ENCODE measurements at regions not wholly inside any gene's neighbourhood (a gene's known extent, or its start where the extent isn't known, plus 50 kb on each side); places are given as distances from the start of the nearest gene placed in this dataset.

GRCh38 chr7:50866343-50867033 is 83.8 kb upstream of the GRB10 start:
- no peaks in the 10 kb centered on the region for H3K36me3 ChIP-seq (ENCODE audit: control insufficient read depth, insufficient read depth, low read length)
- 72 to 77% methylated on average over 8 to 9 of the region's 11 CpGs for WGBS, 2 experiments (ENCODE audit: insufficient coverage in 2 of 2)
- H3K4me1 ChIP-seq (ENCODE audit: control insufficient read depth, insufficient read depth, low read length, poor library complexity, severe bottlenecking): peaks cover 10% of the 10 kb centered on the region
- H3K4me3 ChIP-seq (ENCODE audit: extremely low read depth, insufficient read depth, low read length, poor library complexity, severe bottlenecking): no peak overlapping the region
- no peaks in the 10 kb centered on the region for H3K9me3 ChIP-seq (ENCODE audit: control insufficient read depth, low read length)
- no peak overlapping the region for H3K27ac ChIP-seq (ENCODE audit: low read depth, low read length, severe bottlenecking)

GRCh38 chr7:50865450-50865849 is 82.8 kb upstream of the GRB10 start:
- WGBS, 2 experiments (ENCODE audit: insufficient coverage in 2 of 2): 79 to 88% methylated on average over 1 to 2 of the region's 5 CpGs

GRCh38 chr7:50864694-50865093 is 82.0 kb upstream of the GRB10 start:
- Histone ChIP-seq H3K9me3 (ENCODE audit: control insufficient read depth, low read length) (no peaks in the 10 kb centered on the region), H3K4me3 (ENCODE audit: extremely low read depth, insufficient read depth, low read length, poor library complexity, severe bottlenecking) (no peak overlapping the region), H3K36me3 (ENCODE audit: control insufficient read depth, insufficient read depth, low read length) (no peaks in the 10 kb centered on the region), H3K27ac (ENCODE audit: low read depth, low read length, severe bottlenecking) (no peak overlapping the region), H3K4me1 (ENCODE audit: control insufficient read depth, insufficient read depth, low read length, poor library complexity, severe bottlenecking) (peaks cover 2% of the 10 kb centered on the region)
- 42 to 100% methylated on average over 2 of the region's 4 CpGs for WGBS, 2 experiments (ENCODE audit: insufficient coverage in 2 of 2)

More at GRCh38 chr7:50865450-50865849, 82.8 kb upstream of the GRB10 start:
- Histone ChIP-seq H3K4me3 (ENCODE audit: extremely low read depth, insufficient read depth, low read length, poor library complexity, severe bottlenecking) (no peak overlapping the region), H3K27ac (ENCODE audit: low read depth, low read length, severe bottlenecking) (no peak overlapping the region), H3K36me3 (ENCODE audit: control insufficient read depth, insufficient read depth, low read length) (no peaks in the 10 kb centered on the region), H3K4me1 (ENCODE audit: control insufficient read depth, insufficient read depth, low read length, poor library complexity, severe bottlenecking) (peaks cover 7% of the 10 kb centered on the region), H3K9me3 (ENCODE audit: control insufficient read depth, low read length) (no peaks in the 10 kb centered on the region)

DNA sequence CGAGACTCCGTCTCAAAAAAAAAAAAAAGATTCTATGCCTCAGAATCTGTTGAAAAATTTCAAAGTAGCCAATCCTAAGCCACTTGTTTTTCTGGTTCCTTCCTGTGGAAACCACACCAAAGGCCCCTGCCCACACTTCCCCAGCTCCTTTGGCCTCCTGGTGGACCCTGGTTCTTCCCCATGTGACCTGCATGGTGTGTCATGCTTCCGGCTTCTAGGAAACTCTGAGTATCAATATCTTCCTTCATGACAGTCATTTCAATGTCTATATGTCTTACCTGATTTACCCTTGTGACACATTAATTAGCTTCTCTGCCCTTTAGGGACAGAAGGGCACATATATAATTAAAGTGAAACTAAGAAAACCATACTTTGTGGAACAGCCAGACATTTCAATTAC is 80.4 kb upstream of the GRB10 start:
- WGBS, 2 experiments (ENCODE audit: insufficient coverage in 2 of 2): 60 to 69% methylated on average over 1 to 3 of the region's 3 CpGs
- Histone ChIP-seq H3K4me3 (ENCODE audit: extremely low read depth, insufficient read depth, low read length, poor library complexity, severe bottlenecking) (no peak overlapping the region), H3K36me3 (ENCODE audit: control insufficient read depth, insufficient read depth, low read length) (no peaks in the 10 kb centered on the region), H3K27ac (ENCODE audit: low read depth, low read length, severe bottlenecking) (no peak overlapping the region), H3K9me3 (ENCODE audit: control insufficient read depth, low read length) (no peaks in the 10 kb centered on the region), H3K4me1 (ENCODE audit: control insufficient read depth, insufficient read depth, low read length, poor library complexity, severe bottlenecking) (no peaks in the 10 kb centered on the region)

GRCh38 chr7:50862302-50862701 is 79.6 kb upstream of the GRB10 start:
- Histone ChIP-seq H3K4me3 (ENCODE audit: extremely low read depth, insufficient read depth, low read length, poor library complexity, severe bottlenecking) (no peak overlapping the region), H3K9me3 (ENCODE audit: control insufficient read depth, low read length) (no peaks in the 10 kb centered on the region), H3K27ac (ENCODE audit: low read depth, low read length, severe bottlenecking) (no peak overlapping the region), H3K36me3 (ENCODE audit: control insufficient read depth, insufficient read depth, low read length) (no peaks in the 10 kb centered on the region), H3K4me1 (ENCODE audit: control insufficient read depth, insufficient read depth, low read length, poor library complexity, severe bottlenecking) (no peaks in the 10 kb centered on the region)
- WGBS, 2 experiments (ENCODE audit: insufficient coverage in 2 of 2): no CpG with 5 or more reads among the region's 1 CpG

DNA sequence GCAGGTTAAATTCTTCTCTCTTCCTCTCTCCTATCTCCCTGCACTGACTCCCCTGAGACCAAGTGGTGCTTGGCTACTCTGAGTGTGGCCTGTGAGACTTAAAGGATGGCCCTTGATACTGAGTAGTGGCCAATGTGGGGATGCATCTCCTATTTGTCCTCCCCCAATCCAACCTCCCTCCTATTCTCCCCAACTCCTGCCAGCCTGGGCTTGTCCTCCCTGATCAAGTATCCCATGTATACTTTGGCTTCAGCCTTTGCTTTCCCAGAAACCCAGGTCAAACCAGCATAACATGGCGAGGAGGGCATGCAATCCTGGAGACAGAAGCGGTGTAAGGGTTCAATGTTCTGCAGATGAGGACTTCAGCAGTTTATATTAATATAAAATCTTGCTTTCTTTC is 77.9 kb upstream of the GRB10 start:
- H3K27ac ChIP-seq (ENCODE audit: low read depth, low read length, severe bottlenecking): no peak overlapping the region
- WGBS, 2 experiments (ENCODE audit: insufficient coverage in 2 of 2): no CpG with 5 or more reads among the region's 2 CpGs
- H3K4me3 ChIP-seq (ENCODE audit: extremely low read depth, insufficient read depth, low read length, poor library complexity, severe bottlenecking): no peak overlapping the region
- H3K9me3 ChIP-seq (ENCODE audit: control insufficient read depth, low read length): no peaks in the 10 kb centered on the region
- H3K4me1 ChIP-seq (ENCODE audit: control insufficient read depth, insufficient read depth, low read length, poor library complexity, severe bottlenecking): no peaks in the 10 kb centered on the region
- no peaks in the 10 kb centered on the region for H3K36me3 ChIP-seq (ENCODE audit: control insufficient read depth, insufficient read depth, low read length)

DNA sequence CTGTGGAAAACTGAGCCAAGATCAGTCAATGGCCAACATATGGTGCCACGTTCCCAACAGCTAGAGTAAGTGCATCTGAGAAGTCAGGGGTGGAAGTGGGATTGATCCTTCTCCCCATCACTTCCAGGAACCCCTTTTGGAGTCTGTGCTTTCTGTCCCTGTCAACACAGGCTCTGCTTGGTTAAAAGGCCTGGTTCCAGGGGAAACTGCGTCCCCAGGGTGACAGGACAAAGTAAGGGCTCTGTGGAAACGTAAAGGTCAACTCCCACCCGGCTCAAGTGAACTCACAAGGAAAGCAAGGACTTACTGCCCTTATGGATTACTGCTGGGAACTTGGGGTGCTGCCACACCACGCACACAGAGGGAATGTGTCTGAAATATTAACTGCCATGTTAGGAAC is 77.5 kb upstream of the GRB10 start:
- no peaks in the 10 kb centered on the region for H3K4me1 ChIP-seq (ENCODE audit: control insufficient read depth, insufficient read depth, low read length, poor library complexity, severe bottlenecking)
- 85 to 95% methylated on average over 4 of the region's 5 CpGs for WGBS, 2 experiments (ENCODE audit: insufficient coverage in 2 of 2)
- H3K27ac ChIP-seq (ENCODE audit: low read depth, low read length, severe bottlenecking): no peak overlapping the region
- no peak overlapping the region for H3K4me3 ChIP-seq (ENCODE audit: extremely low read depth, insufficient read depth, low read length, poor library complexity, severe bottlenecking)
- H3K9me3 ChIP-seq (ENCODE audit: control insufficient read depth, low read length): no peaks in the 10 kb centered on the region
- no peaks in the 10 kb centered on the region for H3K36me3 ChIP-seq (ENCODE audit: control insufficient read depth, insufficient read depth, low read length)

DNA sequence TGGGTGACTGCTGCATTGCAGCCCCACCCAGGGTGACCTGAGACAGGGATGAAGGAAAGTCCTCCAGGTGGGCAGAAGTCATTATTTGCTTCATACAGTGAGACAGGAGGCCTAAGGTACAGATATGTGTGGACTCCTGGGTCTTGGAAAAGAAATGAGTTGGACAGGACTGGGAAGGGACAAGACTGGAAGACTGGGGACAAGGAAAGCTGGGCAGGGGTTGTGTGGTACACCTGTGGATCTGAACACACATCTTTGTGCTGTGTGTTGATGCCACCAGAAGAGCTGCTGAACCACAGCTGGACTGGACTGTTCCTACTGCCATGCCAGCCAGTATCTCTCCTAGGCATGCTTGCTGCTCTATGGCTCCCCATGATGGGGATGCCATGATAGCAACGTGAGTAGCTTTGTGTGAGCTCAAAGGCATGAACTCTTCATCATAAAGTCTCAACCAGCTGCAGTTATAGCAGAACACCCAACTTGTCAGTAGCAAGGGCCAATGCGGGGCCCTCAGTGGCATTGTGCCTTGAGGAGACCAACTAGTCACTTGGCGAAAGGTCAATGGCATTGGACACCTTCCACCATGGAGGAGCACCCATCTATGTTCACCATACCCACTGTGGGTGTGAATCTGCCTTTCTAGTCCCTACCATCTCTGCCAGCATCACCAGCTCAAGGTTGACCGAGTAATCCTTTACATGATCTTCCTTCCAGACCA is 76.0 kb upstream of the GRB10 start:
- Histone ChIP-seq H3K36me3 (ENCODE audit: control insufficient read depth, insufficient read depth, low read length) (no peaks in the 10 kb centered on the region), H3K27ac (ENCODE audit: low read depth, low read length, severe bottlenecking) (no peak overlapping the region), H3K4me1 (ENCODE audit: control insufficient read depth, insufficient read depth, low read length, poor library complexity, severe bottlenecking) (no peaks in the 10 kb centered on the region), H3K4me3 (ENCODE audit: extremely low read depth, insufficient read depth, low read length, poor library complexity, severe bottlenecking) (no peak overlapping the region), H3K9me3 (ENCODE audit: control insufficient read depth, low read length) (no peaks in the 10 kb centered on the region)
- 90 to 95% methylated on average over 3 to 4 of the region's 4 CpGs for WGBS, 2 experiments (ENCODE audit: insufficient coverage in 2 of 2)

GRCh38 chr7:50857804-50858489 is 75.3 kb upstream of the GRB10 start:
- H3K4me1 ChIP-seq (ENCODE audit: control insufficient read depth, insufficient read depth, low read length, poor library complexity, severe bottlenecking): no peaks in the 10 kb centered on the region
- no peaks in the 10 kb centered on the region for H3K9me3 ChIP-seq (ENCODE audit: control insufficient read depth, low read length)
- H3K36me3 ChIP-seq (ENCODE audit: control insufficient read depth, insufficient read depth, low read length): no peaks in the 10 kb centered on the region
- no peak overlapping the region for H3K27ac ChIP-seq (ENCODE audit: low read depth, low read length, severe bottlenecking)
- no peak overlapping the region for H3K4me3 ChIP-seq (ENCODE audit: extremely low read depth, insufficient read depth, low read length, poor library complexity, severe bottlenecking)
- 94% methylated on average over 5 of the region's 6 CpGs; no CpG with 5 or more reads in 1 of the 2 experiments for WGBS, 2 experiments (ENCODE audit: insufficient coverage in 2 of 2)

- WGBS, 2 experiments (ENCODE audit: insufficient coverage in 2 of 2): 76% methylated on average over 2 of the region's 5 CpGs; no CpG with 5 or more reads in 1 of the 2 experiments
- Histone ChIP-seq H3K4me1 (ENCODE audit: control insufficient read depth, insufficient read depth, low read length, poor library complexity, severe bottlenecking) (no peaks in the 10 kb centered on the region), H3K27ac (ENCODE audit: low read depth, low read length, severe bottlenecking) (no peak overlapping the region), H3K4me3 (ENCODE audit: extremely low read depth, insufficient read depth, low read length, poor library complexity, severe bottlenecking) (no peak overlapping the region), H3K9me3 (ENCODE audit: control insufficient read depth, low read length) (no peaks in the 10 kb centered on the region), H3K36me3 (ENCODE audit: control insufficient read depth, insufficient read depth, low read length) (no peaks in the 10 kb centered on the region)
These were observed 74.1 kb upstream of the GRB10 start for GRCh38 chr7:50856806-50857205.
